Small intestine (tissue), 7 donors: ENCODE measurements at regions not wholly inside any gene's neighbourhood (a gene's known extent, or its start where the extent isn't known, plus 50 kb on each side); places are given as distances from the start of the nearest gene placed in this dataset.
A peak's percentile ranks its signal among the peaks of the same experiment; 100 is the strongest.

Experiments used
- DNase-seq, 2 donors: peaks; one replicate each; pipeline versions ENCODE4 v3.0.0 to v3.0.0-alpha.2; 2013
- FAIRE-seq: peaks from 2 replicates; lab custom pipeline; 2012; peaks lifted over from hg19 to GRCh38; lab: Jason Lieb, UNC
- H3K27ac ChIP-seq, 3 donors: one replicate each; pipeline ENCODE4 v1.5.1; 2013; ENCODE audit warnings: low read length in 2 of 3, mild to moderate bottlenecking in 2 of 3, control low read depth in 1 of 3, inconsistent platforms in 1 of 3, low read depth in 1 of 3, moderate library complexity in 1 of 3
- H3K27me3 ChIP-seq, 3 donors: one replicate each; pipeline ENCODE4 v1.6.1; 2013; ENCODE audit warnings: low read length in 3 of 3, inconsistent platforms in 1 of 3; ENCODE audit not compliant: control insufficient read depth in 3 of 3, insufficient read depth in 3 of 3
- H3K36me3 ChIP-seq, 3 donors: one replicate each; pipeline ENCODE4 v1.6.1; 2013; ENCODE audit warnings: low read length in 3 of 3, inconsistent platforms in 1 of 3, low read depth in 1 of 3, mild to moderate bottlenecking in 1 of 3, moderate library complexity in 1 of 3; ENCODE audit not compliant: control insufficient read depth in 3 of 3, insufficient read depth in 2 of 3
- H3K4me1 ChIP-seq, 3 donors: one replicate each; pipeline ENCODE4 v1.6.1; 2013; ENCODE audit warnings: low read length in 2 of 3, inconsistent platforms in 1 of 3, low read depth in 1 of 3, mild to moderate bottlenecking in 1 of 3, moderate library complexity in 1 of 3; ENCODE audit not compliant: control insufficient read depth in 3 of 3, insufficient read depth in 2 of 3
- H3K4me3 ChIP-seq, 3 donors: one replicate each; pipeline ENCODE4 v1.5.1; 2013; ENCODE audit warnings: low read length in 3 of 3, control low read depth in 1 of 3, inconsistent platforms in 1 of 3, low read depth in 1 of 3, mild to moderate bottlenecking in 1 of 3, moderate library complexity in 1 of 3
- H3K9me3 ChIP-seq, 2 donors: one replicate each; pipeline ENCODE4 v1.6.1; 2013; ENCODE audit warnings: low read depth in 1 of 2, low read length in 1 of 2; ENCODE audit not compliant: control insufficient read depth in 2 of 2, insufficient read depth in 1 of 2
- WGBS, 3 donors: extraction: QIAGEN DNeasy Blood & Tissue Kit; methylation state at CpG; one replicate each; pipeline ENCODE4 v1.1.7; 2013; 5-methylcytosine and 5-hydroxymethylcytosine counted together
- donor health status: healthy with polysubstance abuse.
- donor health status: control.
- donor health status: control.
- donor health status: Bipolar disorder and iron deficiency.
- donor health status: healthy.

DNA sequence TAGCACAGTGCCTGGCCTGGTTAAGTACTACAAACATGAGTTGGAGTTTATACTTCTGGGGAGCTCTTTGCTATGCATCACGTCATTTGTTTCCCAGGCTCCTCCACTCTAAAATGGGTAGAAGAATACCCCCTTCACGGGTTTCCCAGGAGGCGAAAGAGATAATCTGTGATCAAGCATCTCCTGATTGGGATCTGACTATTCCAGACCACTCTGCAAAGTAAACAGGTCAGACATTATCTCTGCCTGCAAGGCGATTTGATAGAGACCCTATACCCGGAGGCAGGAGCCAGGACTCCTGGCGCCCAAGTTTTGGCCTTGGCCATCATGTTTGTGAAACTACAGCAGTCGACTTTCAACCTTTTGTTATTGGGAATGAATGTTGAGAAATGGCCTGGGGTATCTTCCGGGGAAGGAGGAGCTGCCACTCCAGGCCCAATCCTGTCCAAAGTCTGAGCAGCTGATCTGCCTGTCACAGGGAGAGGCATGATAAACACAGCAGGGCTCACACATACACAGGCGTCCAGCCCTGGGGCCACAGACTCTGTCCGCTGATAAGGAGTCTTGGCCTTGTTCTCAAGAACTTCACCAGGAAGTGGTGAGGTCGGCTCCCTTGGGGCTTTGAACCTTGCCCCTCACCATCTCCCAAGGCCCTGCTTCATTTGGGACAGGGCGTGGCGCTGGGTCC lies 199.9 kb downstream of the MAF start:
- FAIRE-seq (no peak), DNase-seq (peak; percentile 94 to 99)
- Histone ChIP-seq H3K4me3 (no peak overlapping the region), H3K27ac (peak overlapping the region; percentile 89 to 97 (median 95)), H3K27me3 (no peaks in the 10 kb centered on the region), H3K9me3 (peaks cover 0 to 10% of the 10 kb centered on the region in 2 donors), H3K36me3 (no peaks in the 10 kb centered on the region), H3K4me1 (peaks cover 2 to 38% (median 6%) of the 10 kb centered on the region in 3 donors)
- WGBS, 3 donors: 21 to 67% (median 39%) methylated on average over 13 of the region's 13 CpGs

DNA sequence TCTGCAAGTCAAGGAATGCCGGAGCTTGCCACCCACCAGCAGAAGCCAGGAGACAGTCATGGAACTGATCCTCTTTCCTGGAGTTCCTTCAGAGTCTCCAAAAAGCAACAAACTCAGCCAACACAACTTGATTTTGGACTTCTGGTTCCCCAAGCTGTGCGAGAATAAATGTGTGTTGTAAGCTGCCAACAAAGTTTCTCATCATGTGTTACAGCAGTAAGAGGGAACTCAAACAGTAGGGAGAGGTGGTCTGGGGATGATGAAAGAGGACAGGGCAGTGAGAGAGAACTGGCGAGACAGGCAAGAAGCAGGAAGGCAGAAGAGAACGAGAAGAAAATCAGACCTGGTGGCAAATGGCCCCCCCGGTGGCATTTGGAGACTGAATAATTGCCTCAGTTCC lies 204.9 kb downstream of the MAF start:
- Histone ChIP-seq H3K4me3 (no peak overlapping the region), H3K27ac (no peak overlapping the region), H3K36me3 (no peaks in the 10 kb centered on the region), H3K9me3 (peaks cover 0 to 7% of the 10 kb centered on the region in 2 donors), H3K27me3 (no peaks in the 10 kb centered on the region), H3K4me1 (peaks cover 0 to 13% (median 2%) of the 10 kb centered on the region in 3 donors)
- FAIRE-seq: no peak
- 84 to 98% (median 88%) methylated on average over 5 of the region's 5 CpGs for WGBS, 3 donors
- DNase-seq: no peak

DNA sequence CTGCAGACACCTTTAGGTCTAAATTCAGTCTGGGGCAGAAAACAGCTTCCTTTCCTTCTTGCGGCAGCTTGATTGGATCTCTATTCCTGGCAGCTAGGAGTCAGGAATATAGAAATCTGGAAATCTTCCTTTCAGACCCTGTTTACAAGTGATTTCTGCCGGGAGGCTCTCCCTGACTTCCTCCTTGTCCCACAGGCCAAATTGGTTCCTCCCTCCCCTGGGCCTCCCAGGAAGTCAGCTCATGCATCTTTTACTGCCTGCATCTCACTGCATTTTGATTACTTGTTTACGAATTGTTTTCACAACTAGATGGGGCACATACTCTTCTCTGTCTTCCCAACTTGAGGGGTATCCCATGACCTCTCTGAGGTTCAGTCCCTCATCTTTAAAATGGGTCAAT lies 206.3 kb downstream of the MAF start:
- H3K4me3 ChIP-seq: no peak overlapping the region
- no peaks in the 10 kb centered on the region for H3K27me3 ChIP-seq
- 66 to 80% (median 67%) methylated on average over 3 of the region's 3 CpGs for WGBS, 3 donors
- FAIRE-seq: no peak
- peaks cover 0 to 7% of the 10 kb centered on the region in 2 donors for H3K9me3 ChIP-seq
- no peaks in the 10 kb centered on the region for H3K36me3 ChIP-seq
- DNase-seq: no peak
- peaks cover 0 to 3% (median 0%) of the 10 kb centered on the region in 3 donors for H3K4me1 ChIP-seq
- H3K27ac ChIP-seq: no peak overlapping the region

DNA sequence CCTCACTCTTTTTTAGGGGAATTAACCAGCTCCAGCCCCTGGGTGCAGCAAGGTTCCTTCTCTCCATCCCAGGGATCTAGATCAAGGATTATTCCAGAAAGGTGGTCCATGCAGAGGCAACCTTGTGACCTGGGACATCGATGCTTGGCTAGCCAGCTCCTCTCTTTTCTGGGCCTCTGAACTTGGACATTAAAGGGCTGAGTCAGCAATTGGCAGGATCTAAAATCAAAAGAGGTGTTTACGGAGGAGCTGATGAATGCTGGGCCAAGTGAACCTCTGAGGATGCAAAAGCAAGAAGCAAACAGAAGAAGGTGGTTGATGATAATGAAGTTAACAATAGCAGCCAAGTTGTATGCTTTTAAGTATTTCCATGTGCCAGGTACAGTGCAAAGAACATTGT lies 207.0 kb downstream of the MAF start:
- no peaks in the 10 kb centered on the region for H3K36me3 ChIP-seq
- H3K4me1 ChIP-seq: peaks cover 0 to 3% (median 0%) of the 10 kb centered on the region in 3 donors
- no peaks in the 10 kb centered on the region for H3K27me3 ChIP-seq
- no peak for FAIRE-seq
- no peak overlapping the region for H3K4me3 ChIP-seq
- DNase-seq: no peak
- no peak overlapping the region for H3K27ac ChIP-seq
- 83 to 98% (median 86%) methylated on average over 2 of the region's 2 CpGs for WGBS, 3 donors
- peaks cover 0 to 7% of the 10 kb centered on the region in 2 donors for H3K9me3 ChIP-seq

DNA sequence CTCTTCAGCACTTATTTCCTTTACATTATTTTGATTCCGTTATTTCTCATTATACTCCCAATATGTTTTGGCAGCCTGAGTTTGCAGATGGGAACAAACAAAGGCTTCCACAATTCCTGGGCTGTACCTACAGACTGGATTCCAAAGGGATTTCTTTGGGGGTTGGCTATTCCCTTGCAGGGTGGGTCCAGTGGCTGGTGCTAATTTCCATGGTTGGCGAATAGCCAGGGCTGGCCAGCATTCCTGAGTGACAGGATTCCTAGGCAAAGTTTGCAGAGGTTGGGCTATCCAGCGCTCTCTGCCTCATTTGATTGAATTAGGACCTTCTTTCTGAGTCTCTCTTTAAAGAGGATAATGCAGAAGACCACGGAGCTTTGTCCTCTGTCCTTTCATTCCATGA lies 207.4 kb downstream of the MAF start:
- Histone ChIP-seq H3K27ac (no peak overlapping the region), H3K4me1 (peaks cover 0 to 3% (median 0%) of the 10 kb centered on the region in 3 donors), H3K9me3 (peaks cover 0 to 7% of the 10 kb centered on the region in 2 donors), H3K4me3 (no peak overlapping the region), H3K27me3 (no peaks in the 10 kb centered on the region), H3K36me3 (no peaks in the 10 kb centered on the region)
- no peak for FAIRE-seq
- 75 to 82% (median 78%) methylated on average over 4 of the region's 4 CpGs for WGBS, 3 donors
- no peak for DNase-seq

DNA sequence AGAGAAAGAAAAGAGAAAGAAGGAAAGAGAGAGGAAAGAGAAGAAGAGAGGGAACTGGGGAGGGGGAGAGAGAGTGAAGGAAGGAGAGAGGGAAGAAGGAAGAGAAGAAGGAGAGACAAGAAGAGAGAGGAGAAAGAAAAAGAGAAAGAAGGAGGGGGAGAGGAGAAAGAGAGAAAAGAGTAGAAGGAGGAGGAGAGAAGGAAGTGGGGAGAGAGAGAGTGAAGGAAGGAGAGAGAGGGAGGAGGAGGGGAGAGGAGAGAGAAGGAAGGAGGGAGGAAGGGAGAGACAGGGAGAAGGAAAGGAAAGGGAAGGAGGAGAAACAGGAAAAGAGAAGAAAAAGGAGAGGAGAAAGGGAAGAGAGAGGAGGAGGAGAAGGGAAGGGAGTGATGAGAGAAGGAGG lies 208.5 kb downstream of the MAF start:
- peaks cover 0 to 3% (median 0%) of the 10 kb centered on the region in 3 donors for H3K4me1 ChIP-seq
- no peak overlapping the region for H3K4me3 ChIP-seq
- H3K27me3 ChIP-seq: no peaks in the 10 kb centered on the region
- H3K36me3 ChIP-seq: no peaks in the 10 kb centered on the region
- H3K27ac ChIP-seq: no peak overlapping the region
- FAIRE-seq: no peak
- no peaks in the 10 kb centered on the region for H3K9me3 ChIP-seq
- no peak for DNase-seq

DNA sequence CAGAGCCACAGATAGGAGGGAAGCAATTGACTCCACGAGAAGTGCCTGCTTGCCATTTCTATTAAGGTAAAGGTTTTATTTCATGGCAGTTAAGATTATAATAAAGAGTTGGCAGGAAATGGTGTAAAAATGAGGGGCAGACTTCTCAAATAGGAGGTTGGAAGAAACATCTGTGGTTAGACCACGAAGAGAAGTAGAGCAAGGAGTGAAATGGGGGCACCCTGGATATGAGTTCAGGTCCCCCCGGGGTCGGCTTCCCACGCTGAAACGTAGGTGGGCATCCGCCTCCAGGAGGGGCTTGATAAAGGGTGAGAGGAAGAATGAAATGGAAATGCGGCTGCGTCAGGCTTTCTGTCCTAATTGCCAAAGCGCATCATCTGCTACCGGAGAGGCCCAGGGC lies 209.1 kb downstream of the MAF start:
- Histone ChIP-seq H3K4me3 (no peak overlapping the region), H3K4me1 (peaks cover 0 to 3% (median 0%) of the 10 kb centered on the region in 3 donors), H3K9me3 (no peaks in the 10 kb centered on the region), H3K27ac (no peak overlapping the region), H3K36me3 (no peaks in the 10 kb centered on the region), H3K27me3 (no peaks in the 10 kb centered on the region)
- WGBS, 3 donors: 79 to 90% (median 84%) methylated on average over 11 of the region's 11 CpGs
- no peak for FAIRE-seq
- DNase-seq: no peak

GRCh38 chr16:79390481-79391051 lies 210.0 kb downstream of the MAF start:
- peaks cover 0 to 3% (median 0%) of the 10 kb centered on the region in 3 donors for H3K4me1 ChIP-seq
- H3K27ac ChIP-seq: no peak overlapping the region
- no peaks in the 10 kb centered on the region for H3K27me3 ChIP-seq
- DNase-seq (no peak), FAIRE-seq (no peak)
- H3K36me3 ChIP-seq: no peaks in the 10 kb centered on the region
- WGBS, 3 donors: 51 to 70% (median 62%) methylated on average over 9 of the region's 9 CpGs
- no peaks in the 10 kb centered on the region for H3K9me3 ChIP-seq
- no peak overlapping the region for H3K4me3 ChIP-seq
